Subcutaneous abdominal adipose tissue (tissue), 5 donors: ENCODE measurements at regions not wholly inside any gene's neighbourhood (a gene's known extent, or its start where the extent isn't known, plus 50 kb on each side); places are given as distances from the start of the nearest gene placed in this dataset.

ENCODE experiments used
- H3K27ac ChIP-seq: one replicate; pipeline ENCODE4 v1.7.0; 2013; ENCODE audit warnings: low read depth, mild to moderate bottlenecking, inconsistent platforms, low read length, moderate library complexity
- H3K27me3 ChIP-seq, 5 donors: one replicate each; pipeline ENCODE4 v1.7.0; 2013; ENCODE audit warnings: low read length in 5 of 5, inconsistent platforms in 1 of 5; ENCODE audit not compliant: control insufficient read depth in 5 of 5, insufficient read depth in 4 of 5
- H3K36me3 ChIP-seq, 5 donors: one replicate each; pipeline ENCODE4 v1.7.0; 2013; ENCODE audit warnings: low read length in 5 of 5; ENCODE audit not compliant: control insufficient read depth in 5 of 5, insufficient read depth in 5 of 5
- H3K4me1 ChIP-seq, 5 donors: one replicate each; pipeline ENCODE4 v1.7.0; 2013; ENCODE audit warnings: low read length in 5 of 5, mild to moderate bottlenecking in 3 of 5, moderate library complexity in 1 of 5; ENCODE audit not compliant: control insufficient read depth in 5 of 5, insufficient read depth in 5 of 5
- H3K4me3 ChIP-seq, 5 donors: one replicate each; pipeline ENCODE4 v1.7.0; 2013; ENCODE audit warnings: low read length in 5 of 5, low read depth in 1 of 5
- H3K9ac ChIP-seq, 5 donors: one replicate each; pipeline ENCODE4 v1.7.0; 2013; ENCODE audit warnings: low read length in 5 of 5, mild to moderate bottlenecking in 4 of 5, moderate library complexity in 3 of 5
- H3K9me3 ChIP-seq, 5 donors: one replicate each; pipeline ENCODE4 v1.7.0; 2013; ENCODE audit warnings: low read length in 5 of 5; ENCODE audit not compliant: control insufficient read depth in 5 of 5
- donor health status: healthy.
- donor health status: healthy.
- donor health status: healthy.
- donor health status: healthy.
- donor health status: healthy.

GRCh38 chr4:182068920-182069319, 174.3 kb upstream of the TENM3 start:
- H3K4me3 ChIP-seq, result no peak overlapping the region
- no peaks in the 10 kb centered on the region for H3K27me3 ChIP-seq
- no peaks in the 10 kb centered on the region for H3K36me3 ChIP-seq
- H3K27ac ChIP-seq, result no peak overlapping the region
- no peak overlapping the region for H3K9ac ChIP-seq
- peaks cover 0 to 8% (median 4%) of the 10 kb centered on the region in 5 donors for H3K9me3 ChIP-seq
- no peaks in the 10 kb centered on the region for H3K4me1 ChIP-seq

- H3K4me3 ChIP-seq, result no peak overlapping the region
- H3K27ac ChIP-seq, result no peak overlapping the region
These were observed 169.9 kb upstream of the TENM3 start for GRCh38 chr4:182073278-182073677.

GRCh38 chr4:182074139-182074538, 169.1 kb upstream of the TENM3 start:
- no peak overlapping the region for H3K4me3 ChIP-seq
- H3K36me3 ChIP-seq, result no peaks in the 10 kb centered on the region
- H3K9ac ChIP-seq, result no peak overlapping the region
- H3K27me3 ChIP-seq, result no peaks in the 10 kb centered on the region
- H3K27ac ChIP-seq, result no peak overlapping the region
- H3K9me3 ChIP-seq, result peaks cover 0 to 8% (median 4%) of the 10 kb centered on the region in 5 donors
- no peaks in the 10 kb centered on the region for H3K4me1 ChIP-seq

More at GRCh38 chr4:182073278-182073677, 169.9 kb upstream of the TENM3 start:
- H3K9ac ChIP-seq, result no peak overlapping the region
- H3K9me3 ChIP-seq, result peaks cover 0 to 8% (median 4%) of the 10 kb centered on the region in 5 donors
- H3K4me1 ChIP-seq, result no peaks in the 10 kb centered on the region
- no peaks in the 10 kb centered on the region for H3K36me3 ChIP-seq
- H3K27me3 ChIP-seq, result no peaks in the 10 kb centered on the region

GRCh38 chr4:182074810-182075209, 168.4 kb upstream of the TENM3 start:
- Histone ChIP-seq H3K27ac (no peak overlapping the region), H3K4me3 (no peak overlapping the region), H3K4me1 (no peaks in the 10 kb centered on the region), H3K9me3 (peaks cover 0 to 8% (median 4%) of the 10 kb centered on the region in 5 donors), H3K36me3 (no peaks in the 10 kb centered on the region), H3K9ac (no peak overlapping the region), H3K27me3 (no peaks in the 10 kb centered on the region)

- Histone ChIP-seq H3K9ac (no peak overlapping the region), H3K9me3 (no peaks in the 10 kb centered on the region), H3K4me3 (no peak overlapping the region), H3K4me1 (no peaks in the 10 kb centered on the region), H3K27me3 (no peaks in the 10 kb centered on the region), H3K27ac (no peak overlapping the region), H3K36me3 (no peaks in the 10 kb centered on the region)
These were observed 160.3 kb upstream of the TENM3 start for GRCh38 chr4:182082910-182083309.

GRCh38 chr4:182083671-182084410, 159.4 kb upstream of the TENM3 start:
- Histone ChIP-seq H3K27ac (no peak overlapping the region), H3K4me3 (no peak overlapping the region), H3K9ac (no peak overlapping the region), H3K27me3 (no peaks in the 10 kb centered on the region), H3K4me1 (no peaks in the 10 kb centered on the region), H3K36me3 (no peaks in the 10 kb centered on the region), H3K9me3 (no peaks in the 10 kb centered on the region)

- Histone ChIP-seq H3K9me3 (no peaks in the 10 kb centered on the region), H3K36me3 (no peaks in the 10 kb centered on the region), H3K4me3 (no peak overlapping the region), H3K27me3 (no peaks in the 10 kb centered on the region), H3K4me1 (no peaks in the 10 kb centered on the region), H3K9ac (no peak overlapping the region), H3K27ac (no peak overlapping the region)
These were observed 158.1 kb upstream of the TENM3 start for GRCh38 chr4:182085051-182085480.

GRCh38 chr4:182089326-182089725, 153.9 kb upstream of the TENM3 start:
- Histone ChIP-seq H3K36me3 (no peaks in the 10 kb centered on the region), H3K9me3 (no peaks in the 10 kb centered on the region), H3K4me1 (no peaks in the 10 kb centered on the region), H3K4me3 (no peak overlapping the region), H3K27me3 (no peaks in the 10 kb centered on the region), H3K27ac (no peak overlapping the region), H3K9ac (no peak overlapping the region)

GRCh38 chr4:182090186-182090585, 153.0 kb upstream of the TENM3 start:
- Histone ChIP-seq H3K9ac (no peak overlapping the region), H3K27ac (no peak overlapping the region), H3K27me3 (no peaks in the 10 kb centered on the region), H3K4me3 (no peak overlapping the region), H3K9me3 (no peaks in the 10 kb centered on the region), H3K4me1 (no peaks in the 10 kb centered on the region), H3K36me3 (no peaks in the 10 kb centered on the region)

- no peak overlapping the region for H3K4me3 ChIP-seq
These were observed 152.1 kb upstream of the TENM3 start for GRCh38 chr4:182091128-182091527.

More at GRCh38 chr4:182091128-182091527, 152.1 kb upstream of the TENM3 start:
- no peak overlapping the region for H3K27ac ChIP-seq
- H3K9me3 ChIP-seq, result no peaks in the 10 kb centered on the region
- H3K27me3 ChIP-seq, result no peaks in the 10 kb centered on the region
- H3K9ac ChIP-seq, result no peak overlapping the region
- H3K4me1 ChIP-seq, result no peaks in the 10 kb centered on the region
- H3K36me3 ChIP-seq, result no peaks in the 10 kb centered on the region
